ENCODE measurements at regions not wholly inside any gene's neighbourhood (a gene's known extent, or its start where the extent isn't known, plus 50 kb on each side); places are given as distances from the start of the nearest gene placed in this dataset.
A peak's percentile ranks its signal among the peaks of the same experiment; 100 is the strongest.
"Not testable (repeated sequence)": the region's sequence is repeated elsewhere in the genome, so short reads cannot be mapped to it uniquely, and the experiment has no call there.

DNA sequence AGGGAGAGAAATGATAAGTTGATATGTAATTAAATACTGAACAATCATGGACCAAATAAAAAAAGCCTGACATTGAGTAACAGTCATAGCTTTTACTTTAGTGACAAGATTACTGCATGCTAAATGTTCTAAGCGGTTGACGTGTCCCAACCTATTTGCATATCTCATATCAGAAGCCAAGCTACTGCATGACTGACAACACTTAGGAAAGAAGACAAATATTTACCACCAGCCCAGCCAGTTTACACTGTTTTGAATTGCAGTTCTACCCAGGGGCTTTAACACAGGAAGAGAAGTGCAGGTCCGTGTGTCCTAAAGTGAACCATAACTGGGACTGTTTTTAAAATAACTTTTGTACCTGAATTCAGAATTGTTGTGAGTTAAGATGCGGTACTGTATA is 219.9 kb downstream of the PRDM9 start:
- DNase-seq: no peak

DNA sequence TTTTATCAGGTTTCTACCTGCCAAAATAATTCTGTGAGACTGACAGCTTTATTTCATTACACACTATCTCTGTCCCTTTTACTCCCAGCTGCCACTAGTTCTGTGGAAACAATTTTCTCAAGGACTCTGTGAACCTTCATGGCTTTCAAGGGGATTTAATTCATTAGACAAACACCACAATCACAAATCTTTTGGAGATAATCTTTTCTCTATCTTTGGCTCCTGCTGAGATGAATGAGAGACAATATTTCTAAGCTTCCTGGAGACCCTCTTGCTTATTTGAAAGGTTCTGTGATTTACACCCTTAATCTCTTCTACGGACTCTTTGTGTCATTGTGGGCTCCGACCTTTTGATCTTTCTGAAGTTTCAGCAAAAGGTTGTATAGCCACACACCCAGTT is 222.6 kb downstream of the PRDM9 start:
- DNase-seq: no peak

DNA sequence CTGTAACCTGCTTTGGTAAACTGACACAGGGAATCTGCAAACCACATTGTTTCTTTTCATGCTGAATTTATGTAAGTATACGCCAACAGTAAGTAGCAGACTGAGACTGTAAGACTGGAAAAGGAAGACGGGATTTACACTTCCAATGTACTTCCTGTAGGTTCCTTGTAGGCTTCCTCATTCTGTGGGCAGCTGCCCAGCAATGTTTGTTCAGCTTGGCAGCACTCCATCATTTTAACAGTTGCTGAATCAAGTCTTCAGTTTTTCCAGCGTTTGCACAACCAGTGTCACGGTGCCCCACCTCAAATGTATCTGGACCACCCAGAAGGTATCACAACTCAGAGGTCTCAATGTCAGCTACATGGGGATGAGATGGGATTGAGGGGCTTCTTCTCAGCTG is 232.6 kb downstream of the PRDM9 start:
- DNase-seq: no peak

DNA sequence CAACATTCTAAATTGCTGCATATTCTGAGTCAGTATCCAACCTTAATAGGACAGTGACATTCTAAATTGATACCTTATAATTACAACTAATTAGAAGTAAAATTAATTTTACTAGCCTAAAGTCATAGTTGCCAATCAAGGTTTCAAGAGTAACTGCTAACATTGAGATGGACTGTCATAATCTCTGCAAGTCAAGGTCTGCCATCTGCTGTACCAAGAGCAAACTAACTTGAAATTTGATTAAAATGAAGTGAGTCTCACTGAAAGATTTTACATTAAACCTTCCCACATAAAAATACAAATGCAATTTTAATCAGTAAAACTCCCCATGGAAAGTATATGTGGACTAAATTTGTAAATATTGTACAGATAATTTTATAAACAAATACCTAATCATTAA is 235.3 kb downstream of the PRDM9 start:
- DNase-seq: no peak

DNA sequence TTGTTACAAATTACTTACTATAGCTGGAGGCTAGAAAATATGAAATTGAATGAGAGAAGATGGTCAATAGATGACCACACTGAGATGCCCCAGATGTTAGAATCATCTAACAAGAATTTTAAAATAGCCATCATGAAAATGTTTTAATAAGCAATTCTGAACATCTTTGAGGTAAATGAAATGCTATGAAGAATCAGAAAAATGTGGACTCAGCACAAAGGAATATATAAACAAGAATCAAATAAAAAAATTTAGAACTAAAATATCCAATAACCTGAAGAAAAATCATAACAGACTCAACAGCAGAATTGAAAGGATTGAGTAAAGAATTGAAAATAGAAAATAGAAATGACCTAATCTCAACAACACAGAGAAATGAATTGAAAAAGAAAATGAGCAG is 248.5 kb downstream of the PRDM9 start:
- no peak for DNase-seq

DNA sequence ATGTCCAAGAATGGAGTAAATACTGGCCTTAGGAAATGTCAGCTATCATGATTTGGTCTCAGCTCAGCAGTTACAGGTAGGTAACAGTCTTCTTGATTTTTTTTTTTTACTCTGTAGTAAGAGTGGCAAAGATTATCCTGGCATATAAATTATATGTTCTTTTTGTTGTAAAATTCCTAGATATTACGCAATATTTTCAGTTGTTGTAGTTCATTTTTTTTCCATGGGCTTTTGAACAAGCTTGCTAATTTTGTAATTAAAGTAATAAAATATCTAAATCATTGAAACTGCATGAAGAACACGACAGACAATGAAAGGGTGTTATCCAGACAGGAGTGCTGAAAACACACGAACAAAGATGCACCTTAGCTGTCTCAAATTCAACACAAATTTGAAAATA is 249.4 kb downstream of the PRDM9 start:
- DNase-seq: no peak

DNA sequence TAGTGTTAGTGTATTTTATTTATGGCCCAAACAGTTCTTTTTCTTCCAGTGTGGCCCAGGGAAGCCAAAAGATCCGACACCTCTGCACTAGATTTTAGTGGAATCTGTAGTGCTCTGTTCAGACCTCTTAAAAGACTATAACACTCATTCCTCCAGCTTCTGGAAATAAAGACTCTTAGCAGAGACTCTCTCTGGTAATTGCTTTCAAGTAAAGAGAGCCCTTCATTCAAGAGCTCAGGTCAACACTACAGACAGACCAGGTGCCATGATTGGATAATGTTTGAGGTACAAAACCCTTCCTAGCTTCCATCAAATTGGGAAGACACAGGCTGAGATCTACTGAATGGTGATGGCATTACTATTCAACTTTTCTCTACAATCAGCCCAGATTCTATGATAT is 255.8 kb downstream of the PRDM9 start:
- DNase-seq: no peak

DNA sequence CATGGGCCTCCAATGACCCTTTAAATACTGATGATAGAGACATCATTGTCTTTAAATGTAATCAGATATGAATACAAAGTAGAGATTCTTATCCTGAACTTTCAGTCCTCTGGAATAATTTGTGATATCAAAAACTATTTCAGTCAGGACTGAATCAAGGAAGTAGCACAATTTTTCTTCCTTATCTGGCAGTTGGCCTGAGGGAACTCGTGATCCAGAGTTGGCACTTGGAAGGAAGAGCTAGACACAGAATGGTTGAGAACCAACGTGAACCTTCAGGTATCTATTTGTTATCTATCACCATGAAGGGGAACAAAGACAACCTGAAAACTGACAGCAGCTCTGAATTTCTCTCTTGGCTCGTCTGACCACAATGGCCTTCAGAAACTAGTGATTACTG is 269.3 kb downstream of the PRDM9 start:
- DNase-seq: no peak

DNA sequence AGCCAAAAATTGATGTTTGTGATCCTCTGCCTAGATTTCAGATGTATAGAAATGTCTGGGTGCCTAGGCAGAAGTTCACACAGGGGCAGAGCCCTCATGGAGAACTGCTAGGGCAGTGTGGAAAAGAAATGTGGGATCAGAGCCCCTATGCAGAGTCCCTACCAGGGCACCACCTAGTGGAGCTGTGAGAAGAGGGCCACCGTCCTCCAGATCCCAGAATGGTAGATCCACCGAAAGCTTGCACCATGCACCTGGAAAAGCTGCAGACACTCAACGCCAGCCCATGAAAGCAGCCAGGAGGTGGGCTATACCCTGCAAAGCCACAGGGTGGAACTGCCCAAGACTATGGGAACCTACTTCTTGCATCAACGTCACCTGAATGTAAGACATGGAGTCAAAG is 292.9 kb downstream of the PRDM9 start:
- not testable (repeated sequence) for DNase-seq

DNA sequence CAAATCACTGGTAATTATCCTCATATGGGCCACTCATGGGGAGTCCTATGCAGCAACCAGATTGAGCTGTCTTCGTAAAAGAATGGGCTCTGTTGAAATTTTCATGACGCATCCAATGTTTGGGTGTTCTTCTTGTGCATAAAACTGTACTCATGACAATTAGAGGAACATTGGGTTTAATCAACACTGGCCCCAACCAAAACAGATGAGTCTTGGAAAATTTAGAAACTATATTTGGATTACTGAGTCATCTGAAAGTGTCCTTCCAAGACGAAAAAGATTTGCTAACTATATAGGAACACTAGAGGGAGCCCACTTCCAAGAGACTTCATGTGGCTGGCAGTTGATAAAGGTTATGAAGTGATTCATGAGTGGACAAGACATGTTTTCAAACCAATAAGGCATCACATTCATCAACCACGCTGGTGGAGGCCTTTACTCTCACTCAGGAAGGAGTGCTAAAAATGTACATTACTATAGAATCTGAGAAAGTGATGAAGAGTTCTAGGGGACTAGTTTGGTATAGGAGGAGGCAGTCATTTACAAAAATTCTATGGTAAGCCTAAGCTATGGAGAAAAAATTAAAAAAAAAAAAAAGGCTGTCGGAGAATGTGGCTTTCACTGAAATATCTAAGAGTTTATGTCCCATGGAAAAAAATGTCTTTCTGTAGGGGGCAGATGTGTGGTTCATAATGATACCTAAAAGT is 313.5 kb downstream of the PRDM9 start:
- DNase-seq: no peak

DNA sequence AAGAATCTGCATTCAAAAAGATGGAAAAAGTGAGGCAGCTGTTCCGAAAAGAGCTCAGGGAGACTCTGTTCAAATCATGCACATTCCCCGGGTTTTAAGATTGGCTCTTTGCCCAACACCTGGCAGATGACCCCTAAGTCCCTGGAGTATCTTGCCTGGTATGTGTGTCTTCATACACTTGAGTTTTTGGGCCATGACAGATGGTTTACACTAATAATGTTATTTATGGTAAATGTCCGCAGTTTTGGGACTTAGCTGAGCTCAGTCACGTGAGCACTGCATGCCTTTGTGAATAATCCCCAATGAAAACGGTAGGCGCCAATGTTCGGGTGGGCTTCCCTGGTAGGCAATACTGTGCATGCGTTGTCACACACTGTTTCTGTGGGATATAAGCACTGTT is 316.1 kb downstream of the PRDM9 start:
- DNase-seq: no peak

DNA sequence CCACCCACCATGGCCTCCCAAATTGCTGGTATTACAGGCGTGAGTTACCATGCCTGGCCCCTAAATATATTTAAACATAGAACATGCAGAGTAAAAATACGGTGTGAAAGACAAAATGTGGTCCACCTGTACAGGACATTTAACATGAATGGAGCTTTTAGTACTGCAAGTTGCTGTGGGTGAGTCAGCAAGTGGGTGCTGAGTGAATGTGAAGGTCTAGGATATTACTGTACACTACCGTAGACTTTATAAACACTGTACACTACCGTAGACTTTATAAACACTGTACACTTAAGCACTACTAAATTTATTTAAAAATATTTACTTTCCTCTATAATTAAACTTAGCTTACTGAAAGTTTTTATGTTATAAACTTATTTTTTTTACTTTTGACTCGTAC is 317.8 kb downstream of the PRDM9 start:
- DNase-seq: no peak

DNA sequence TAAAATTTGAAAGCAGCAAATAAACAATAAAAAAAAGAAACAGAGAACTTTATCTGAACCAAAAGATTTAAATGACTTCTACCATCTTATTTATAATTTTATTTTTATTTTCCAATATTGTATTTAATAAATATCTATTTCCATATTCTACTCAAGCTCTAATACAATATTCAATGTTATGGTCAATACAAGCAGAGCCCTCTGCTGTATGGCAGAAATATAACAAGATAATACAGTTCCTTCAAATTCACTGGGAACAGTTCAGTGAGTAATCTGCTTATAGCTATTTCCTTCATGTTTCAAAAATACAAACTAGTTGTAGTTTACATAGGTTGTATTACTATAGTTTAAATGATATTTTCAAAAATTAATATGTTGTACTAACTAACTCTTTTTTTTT is 332.7 kb downstream of the PRDM9 start:
- no peak for DNase-seq

DNA sequence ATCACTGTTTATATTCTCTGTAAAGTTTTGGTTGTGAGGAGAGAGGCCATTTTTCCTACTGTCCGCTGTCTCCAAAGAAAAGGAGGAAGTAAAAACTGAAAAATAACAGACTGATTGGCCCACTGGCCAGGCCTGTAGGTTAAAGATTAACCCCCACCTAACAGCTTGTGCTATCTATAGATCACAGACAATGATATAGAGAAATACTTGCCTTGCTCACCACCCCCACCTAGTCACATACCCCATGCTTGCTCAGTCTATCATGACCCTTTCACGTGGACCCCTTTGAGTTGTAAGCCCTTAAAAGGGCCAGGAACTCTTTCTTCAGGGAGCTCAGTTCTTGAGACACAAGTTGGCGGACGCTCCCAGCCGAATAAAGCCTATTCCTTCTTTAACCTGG is 357.4 kb downstream of the PRDM9 start:
- DNase-seq: no peak

DNA sequence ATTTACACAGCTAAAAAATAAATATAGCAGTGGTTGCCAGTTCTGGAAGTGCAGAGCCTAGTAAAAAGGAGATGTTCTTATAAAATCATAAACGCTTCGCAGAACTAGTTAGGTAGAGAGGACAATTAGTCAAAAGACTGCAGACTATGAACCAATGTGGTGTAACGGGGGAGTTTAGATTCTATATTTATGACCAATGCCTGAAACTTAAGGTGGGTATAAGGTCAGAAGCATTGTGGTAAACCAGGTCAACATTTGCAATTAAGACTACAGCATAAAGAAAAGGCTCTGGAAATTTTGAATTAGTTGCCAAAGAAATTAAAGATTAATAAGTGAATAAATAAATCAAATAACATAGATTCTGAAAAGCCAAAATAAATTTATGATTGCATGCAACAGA is 370.4 kb downstream of the PRDM9 start:
- no peak for DNase-seq

DNA sequence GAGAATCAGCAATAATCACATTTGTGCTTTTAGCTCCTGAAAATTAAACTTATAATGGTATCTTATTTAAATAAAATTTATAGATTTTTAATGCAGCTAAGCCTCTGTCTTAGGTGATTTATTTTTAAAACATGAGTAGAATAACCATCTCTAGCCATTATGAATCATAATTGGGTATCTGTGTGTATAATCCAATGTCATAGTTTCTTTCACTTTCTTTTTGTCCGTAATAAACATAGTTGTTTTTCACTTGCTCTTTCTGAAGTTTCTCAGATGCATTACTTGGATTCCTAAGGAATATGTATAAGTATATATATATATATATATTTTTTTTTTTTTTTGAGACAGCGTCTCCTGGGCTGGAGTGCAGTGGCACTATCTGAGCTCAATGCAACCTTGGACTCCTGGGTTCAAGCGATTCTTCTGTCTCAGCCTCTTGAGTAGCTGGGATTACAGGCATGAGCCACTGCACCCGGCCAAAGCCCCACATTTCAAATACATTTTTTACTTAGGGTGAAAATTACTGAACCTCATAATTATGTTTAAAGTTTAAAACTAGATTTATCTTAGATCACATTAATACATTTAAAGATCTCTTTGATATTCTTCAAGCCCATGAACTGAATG is 377.1 kb downstream of the PRDM9 start:
- no peak for DNase-seq

DNA sequence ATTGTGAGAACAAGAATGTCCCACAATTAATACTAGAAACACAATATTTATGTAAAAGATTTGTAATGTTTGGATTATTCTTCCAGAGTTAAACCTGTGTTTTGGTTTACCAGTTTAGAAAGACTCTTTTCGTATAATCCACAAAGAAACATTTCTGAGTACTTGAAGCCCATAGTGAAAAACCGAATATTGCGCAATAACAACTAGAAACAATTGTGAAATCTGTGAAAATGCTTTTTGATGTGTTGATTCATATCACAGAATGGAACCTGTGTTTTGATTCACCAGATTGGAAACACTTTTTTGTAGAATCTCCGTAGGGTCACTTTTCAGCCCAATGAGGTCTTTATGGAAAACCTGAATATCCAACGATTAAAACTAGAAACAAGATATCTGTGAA is 386.2 kb downstream of the PRDM9 start:
- no peak for DNase-seq

DNA sequence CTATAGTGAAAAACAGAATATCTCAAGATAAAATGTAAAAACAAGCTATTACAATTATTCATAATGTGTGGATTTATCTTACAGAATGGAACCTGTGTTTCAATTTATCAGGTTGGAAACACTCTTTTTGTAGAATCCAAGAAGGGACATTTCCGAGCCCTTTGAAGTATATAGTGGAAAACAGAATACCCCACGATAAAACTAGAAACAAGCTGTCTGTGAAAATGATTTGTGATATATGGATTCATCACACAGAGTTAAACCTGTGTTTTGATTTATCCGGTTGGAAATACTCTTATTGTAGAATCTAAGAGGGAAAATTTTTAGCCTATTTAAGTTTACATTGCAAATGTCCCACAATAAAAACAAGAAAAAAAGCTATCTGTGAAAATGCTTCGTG is 388.2 kb downstream of the PRDM9 start:
- no peak for DNase-seq

DNA sequence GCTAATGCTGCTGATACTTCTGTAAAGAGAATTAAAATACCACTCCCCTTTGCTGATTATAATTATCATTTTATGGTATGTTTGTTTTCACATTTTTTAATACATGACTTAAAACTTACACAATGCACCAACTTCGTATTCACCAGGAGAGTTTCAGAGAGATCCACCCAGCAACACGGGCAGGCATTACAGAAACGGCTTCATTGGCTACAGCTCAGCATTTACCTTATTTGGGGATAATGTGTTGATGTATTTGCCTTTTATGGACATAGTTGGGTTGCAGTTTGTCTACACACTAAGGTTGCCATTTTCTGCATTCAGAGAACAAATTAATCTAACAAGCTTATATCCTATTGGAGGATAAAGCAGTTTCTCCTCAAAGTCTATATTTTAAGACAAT is 423.6 kb downstream of the PRDM9 start:
- no peak for DNase-seq

DNA sequence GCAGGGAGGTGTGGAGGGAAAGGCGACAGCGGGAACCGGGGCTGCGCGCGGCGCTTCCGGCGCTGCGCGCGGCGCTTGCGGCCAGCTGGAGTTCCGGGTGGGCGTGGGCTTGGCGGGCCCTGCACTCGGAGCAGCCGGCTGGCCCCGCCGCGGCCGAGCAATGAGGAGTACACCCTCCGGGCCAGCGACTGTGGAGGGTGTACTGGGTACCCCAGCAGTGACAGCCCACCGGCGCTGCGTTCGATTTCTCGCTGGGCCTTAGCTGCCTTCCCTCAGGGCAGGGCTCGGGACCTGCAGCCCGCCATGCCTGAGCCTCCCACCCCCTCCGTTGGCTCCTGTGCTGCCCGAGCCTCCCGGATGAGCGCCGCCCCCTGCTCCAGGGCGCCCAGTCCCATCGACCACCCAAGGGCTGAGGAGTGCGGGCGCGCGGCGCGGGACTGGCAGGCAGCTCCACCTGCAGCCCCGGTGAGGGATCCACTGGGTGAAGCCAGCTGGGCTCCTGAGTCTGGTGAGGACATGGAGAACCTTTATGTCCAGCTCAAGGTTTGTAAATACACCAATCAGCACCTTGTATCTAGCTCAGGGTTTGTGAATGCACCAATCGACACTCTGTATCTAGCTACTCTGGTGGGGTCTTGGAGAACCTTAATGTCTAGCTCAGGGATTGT is 444.0 kb downstream of the PRDM9 start:
- peak; percentile 14 to 21 for DNase-seq

DNA sequence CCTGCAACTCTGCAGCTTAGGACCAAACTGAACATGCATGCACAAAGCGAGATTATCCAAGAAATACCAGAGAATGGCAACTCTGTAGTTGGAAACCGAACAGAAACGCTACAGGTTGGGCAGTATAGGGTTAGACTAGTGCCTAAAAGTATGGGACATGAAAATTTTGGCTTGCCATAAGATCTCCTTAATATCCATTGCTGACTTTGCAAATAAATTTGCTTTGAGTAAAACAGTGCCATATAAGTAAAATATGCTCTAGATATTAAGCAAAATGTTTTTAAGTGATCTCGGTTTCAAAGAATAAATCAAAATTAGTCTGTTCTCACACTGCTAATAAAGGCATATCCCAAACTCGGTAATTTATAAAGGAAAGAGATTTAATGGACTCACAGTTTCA is 456.0 kb downstream of the PRDM9 start:
- no peak for DNase-seq

DNA sequence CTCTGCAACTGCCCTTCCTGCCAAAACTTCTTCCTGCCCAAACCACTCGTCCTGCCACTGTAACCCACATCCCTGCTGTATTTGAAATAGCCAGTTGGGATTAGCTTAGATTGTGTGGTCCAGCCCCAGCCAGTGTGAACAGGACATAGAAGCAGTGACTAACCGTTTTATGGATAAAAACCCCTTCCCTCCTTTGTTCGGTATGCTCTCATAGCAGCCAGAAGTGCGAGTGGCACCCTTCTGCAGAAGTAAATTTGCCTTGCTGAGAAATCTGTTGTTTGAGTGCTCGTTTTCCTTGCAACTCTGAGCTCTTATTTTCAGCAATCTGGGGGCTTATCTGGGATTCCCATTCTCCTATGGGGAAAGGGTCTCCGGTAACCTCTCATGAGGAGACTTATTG is 470.0 kb downstream of the PRDM9 start:
- DNase-seq: no peak

DNA sequence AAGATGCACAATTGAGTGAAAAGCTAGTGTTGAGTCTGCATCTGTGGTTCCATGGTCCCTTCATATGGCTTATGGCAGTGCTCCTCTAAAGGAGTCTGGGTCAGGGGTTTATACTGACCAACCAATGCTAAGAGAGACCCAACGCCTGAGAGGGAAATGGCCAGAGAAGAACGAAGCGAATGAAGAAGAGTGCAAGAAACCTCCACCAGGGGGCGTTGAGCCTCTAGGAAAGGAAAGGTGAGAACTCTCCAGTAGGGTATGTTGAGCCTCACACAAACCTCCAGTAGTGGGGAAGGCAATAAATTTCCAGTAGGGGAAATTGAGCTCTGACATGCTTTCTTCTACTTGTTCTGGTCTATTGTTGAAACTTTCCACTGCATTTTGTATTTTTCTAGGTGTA is 470.6 kb downstream of the PRDM9 start:
- peak in 1 of 2 experiments; percentile 27 for DNase-seq

DNA sequence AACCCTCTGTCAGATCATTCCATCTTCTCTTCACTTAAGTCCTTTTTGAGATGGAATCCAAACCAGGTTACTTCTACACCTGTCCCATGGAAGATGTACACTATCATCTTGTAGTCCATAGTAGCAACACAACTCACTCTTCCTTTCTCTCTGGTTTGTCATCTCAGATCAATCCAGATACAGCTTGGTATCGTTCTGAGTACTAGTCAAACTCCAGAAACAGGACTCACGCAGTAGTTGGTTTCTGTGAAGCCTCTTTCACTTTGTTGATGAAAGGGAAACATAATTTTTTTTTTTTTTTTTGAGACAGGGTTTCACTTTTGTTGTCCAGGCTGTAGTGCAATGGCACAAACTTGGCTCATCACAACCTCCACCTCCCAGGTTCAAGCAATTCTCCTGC is 484.0 kb downstream of the PRDM9 start:
- no peak for DNase-seq

All from activated T-cell treated with anti-CD3 and anti-CD28 coated beads, Interleukin-2, amount 50 U/mL, for 48 hours (primary cell).